ENCODE measurements at regions not wholly inside any gene's neighbourhood (a gene's known extent, or its start where the extent isn't known, plus 50 kb on each side); places are given as distances from the start of the nearest gene placed in this dataset.

- TF ChIP-seq CTCF (IDR thresholded peaks at IDR 0.05; ENCODE audit: poor library complexity) (no peak), EZH2 (IDR thresholded peaks at IDR 0.05; ENCODE audit: borderline replicate concordance) (no peak), EZH2phosphoT487 (IDR thresholded peaks at IDR 0.05; ENCODE audit: low read depth, severe bottlenecking, unreplicated experiment) (no peak)
Observed at GRCh38 chr7:3230908-3231307, 70.1 kb upstream of the SDK1 start.
